Type B pancreatic cell (in vitro differentiated cells): ENCODE measurements at regions not wholly inside any gene's neighbourhood (a gene's known extent, or its start where the extent isn't known, plus 50 kb on each side); places are given as distances from the start of the nearest gene placed in this dataset.
A peak's percentile ranks its signal among the peaks of the same experiment; 100 is the strongest.

Experiments used
- DNase-seq: peaks from one replicate; pipeline ENCODE4 v3.0.0; 2021; ENCODE audit warnings: mixed read lengths; ENCODE audit not compliant: unreplicated experiment; ENCODE audit errors: extremely low spot score
- H3K27ac Mint-ChIP-seq: 2 replicates; pipeline ENCODE4 v1.8.0; 2021; ENCODE audit warnings: mild to moderate bottlenecking, mixed read lengths
- H3K27me3 Mint-ChIP-seq: 2 replicates; pipeline ENCODE4 v1.8.0; 2021; ENCODE audit warnings: mixed read lengths
- H3K36me3 Mint-ChIP-seq: 2 replicates; pipeline ENCODE4 v1.8.0; 2021; ENCODE audit warnings: mixed read lengths
- H3K4me1 Mint-ChIP-seq: one replicate; pipeline ENCODE4 v1.8.0; 2021; ENCODE audit warnings: mixed read lengths; ENCODE audit not compliant: unreplicated experiment
- H3K4me3 Mint-ChIP-seq: 2 replicates; pipeline ENCODE4 v1.8.0; 2021; ENCODE audit warnings: mild to moderate bottlenecking, mixed read lengths
- H3K9me3 Mint-ChIP-seq: 2 replicates; pipeline ENCODE4 v1.8.0; 2021; ENCODE audit warnings: mixed read lengths
- TF ChIP-seq, protein P1 (sequence below): fragments of 200-600 bp; sonication (generic); conservative IDR thresholded peaks from 2 replicates; pipeline ENCODE4 v1.5.0; 2021; ENCODE audit warnings: antibody characterized with exemption, mild to moderate bottlenecking

DNA sequence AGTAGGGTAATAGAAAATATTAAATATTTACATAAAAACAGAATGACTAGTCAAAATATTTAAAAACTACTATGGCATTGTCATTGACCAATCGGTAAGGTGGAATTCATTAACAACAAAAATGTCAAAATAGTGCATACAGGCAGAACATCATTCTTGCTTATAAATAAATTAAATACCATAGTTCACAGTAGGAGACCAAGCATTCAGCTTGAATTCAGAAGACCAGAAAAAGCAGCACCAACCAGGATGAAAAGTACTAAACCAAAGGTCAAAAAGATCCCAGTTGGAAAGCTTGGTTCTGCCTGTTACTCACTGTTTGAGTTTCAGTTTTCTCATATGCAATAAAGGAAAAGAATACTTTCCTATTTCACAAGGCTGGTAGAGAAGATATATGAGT lies 244.3 kb downstream of the OSR1 start:
- no peaks in the 10 kb centered on the region for H3K9me3 Mint-ChIP-seq
- no peaks in the 10 kb centered on the region for H3K27me3 Mint-ChIP-seq
- no peak overlapping the region for H3K27ac Mint-ChIP-seq
- TF ChIP-seq, protein P1, sequence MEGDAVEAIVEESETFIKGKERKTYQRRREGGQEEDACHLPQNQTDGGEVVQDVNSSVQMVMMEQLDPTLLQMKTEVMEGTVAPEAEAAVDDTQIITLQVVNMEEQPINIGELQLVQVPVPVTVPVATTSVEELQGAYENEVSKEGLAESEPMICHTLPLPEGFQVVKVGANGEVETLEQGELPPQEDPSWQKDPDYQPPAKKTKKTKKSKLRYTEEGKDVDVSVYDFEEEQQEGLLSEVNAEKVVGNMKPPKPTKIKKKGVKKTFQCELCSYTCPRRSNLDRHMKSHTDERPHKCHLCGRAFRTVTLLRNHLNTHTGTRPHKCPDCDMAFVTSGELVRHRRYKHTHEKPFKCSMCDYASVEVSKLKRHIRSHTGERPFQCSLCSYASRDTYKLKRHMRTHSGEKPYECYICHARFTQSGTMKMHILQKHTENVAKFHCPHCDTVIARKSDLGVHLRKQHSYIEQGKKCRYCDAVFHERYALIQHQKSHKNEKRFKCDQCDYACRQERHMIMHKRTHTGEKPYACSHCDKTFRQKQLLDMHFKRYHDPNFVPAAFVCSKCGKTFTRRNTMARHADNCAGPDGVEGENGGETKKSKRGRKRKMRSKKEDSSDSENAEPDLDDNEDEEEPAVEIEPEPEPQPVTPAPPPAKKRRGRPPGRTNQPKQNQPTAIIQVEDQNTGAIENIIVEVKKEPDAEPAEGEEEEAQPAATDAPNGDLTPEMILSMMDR = no peak
- H3K36me3 Mint-ChIP-seq = no peaks in the 10 kb centered on the region
- no peak for DNase-seq
- H3K4me1 Mint-ChIP-seq = no peaks in the 10 kb centered on the region
- no peak overlapping the region for H3K4me3 Mint-ChIP-seq

DNA sequence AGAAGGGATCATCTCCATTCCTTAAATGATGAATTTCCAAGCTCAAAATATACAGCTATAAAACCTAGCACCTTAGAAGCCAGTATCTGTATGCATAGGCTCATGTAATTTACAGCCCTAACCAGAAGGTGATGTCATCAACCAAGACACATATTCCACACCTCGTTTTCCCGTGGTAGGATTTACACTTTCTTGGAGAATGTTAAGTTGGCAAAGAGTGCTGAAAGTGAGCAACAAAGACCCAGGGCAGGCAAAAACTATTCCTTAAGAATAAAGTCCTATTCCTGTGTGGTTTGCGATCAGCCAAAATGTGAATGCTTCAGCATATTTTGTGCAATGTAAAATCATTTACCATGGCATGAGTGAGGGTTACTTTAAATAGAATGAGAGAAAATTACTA lies 247.1 kb downstream of the OSR1 start:
- Mint-ChIP-seq H3K36me3 (no peaks in the 10 kb centered on the region), H3K9me3 (no peaks in the 10 kb centered on the region)

DNA sequence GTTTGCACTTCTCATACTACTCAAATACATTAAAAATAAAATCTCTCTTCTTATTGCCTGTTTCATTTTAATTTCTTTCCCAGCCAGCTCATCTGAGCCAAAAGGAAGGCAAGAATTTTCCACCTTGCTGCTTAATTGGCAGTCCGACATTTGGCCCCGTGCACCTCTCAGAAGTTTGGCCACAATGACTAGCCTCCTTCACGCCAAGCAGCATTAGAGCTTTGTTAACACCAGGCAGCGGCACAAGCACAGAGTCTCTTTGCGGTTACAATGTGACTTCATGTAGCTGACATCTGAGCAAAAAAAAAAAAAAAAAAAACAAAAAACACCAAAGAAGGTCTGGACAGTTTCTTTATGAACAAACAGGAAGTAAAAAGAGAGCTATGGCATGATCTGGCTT lies 248.9 kb downstream of the OSR1 start:
- H3K27me3 Mint-ChIP-seq = no peaks in the 10 kb centered on the region
- no peaks in the 10 kb centered on the region for H3K36me3 Mint-ChIP-seq
- TF ChIP-seq, protein P1 = no peak
- DNase-seq = no peak
- no peak overlapping the region for H3K4me3 Mint-ChIP-seq
- no peak overlapping the region for H3K27ac Mint-ChIP-seq
- no peaks in the 10 kb centered on the region for H3K9me3 Mint-ChIP-seq
- H3K4me1 Mint-ChIP-seq = peaks cover 2% of the 10 kb centered on the region

More for the DNA sequence above, 247.1 kb downstream of the OSR1 start:
- Mint-ChIP-seq H3K4me1 (no peaks in the 10 kb centered on the region), H3K27me3 (no peaks in the 10 kb centered on the region), H3K27ac (no peak overlapping the region), H3K4me3 (no peak overlapping the region)
- no peak for DNase-seq
- TF ChIP-seq, protein P1 = no peak

DNA sequence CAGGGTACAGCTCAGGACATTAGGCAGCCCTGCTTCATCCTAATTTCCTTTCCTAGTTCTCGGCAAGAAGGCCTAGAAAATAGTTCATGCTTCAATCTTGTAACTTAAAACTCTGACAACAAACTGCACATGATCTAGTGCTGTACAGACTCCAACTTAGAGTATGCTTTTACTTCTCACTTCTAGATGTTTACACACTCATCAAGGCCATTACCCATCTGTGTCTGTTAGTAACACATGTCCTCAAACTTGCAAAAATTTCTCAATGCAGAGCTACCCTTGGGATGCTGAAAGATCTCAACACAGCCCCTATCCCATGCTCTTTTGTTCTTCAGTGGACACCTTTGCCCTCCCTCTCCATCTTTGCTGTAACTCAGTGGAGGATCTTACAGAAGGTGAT lies 252.0 kb downstream of the OSR1 start:
- H3K4me1 Mint-ChIP-seq = peaks cover 5% of the 10 kb centered on the region
- H3K27me3 Mint-ChIP-seq = no peaks in the 10 kb centered on the region
- no peak overlapping the region for H3K27ac Mint-ChIP-seq
- H3K9me3 Mint-ChIP-seq = no peaks in the 10 kb centered on the region
- H3K4me3 Mint-ChIP-seq = no peak overlapping the region
- TF ChIP-seq, protein P1 = no peak
- H3K36me3 Mint-ChIP-seq = no peaks in the 10 kb centered on the region
- no peak for DNase-seq

DNA sequence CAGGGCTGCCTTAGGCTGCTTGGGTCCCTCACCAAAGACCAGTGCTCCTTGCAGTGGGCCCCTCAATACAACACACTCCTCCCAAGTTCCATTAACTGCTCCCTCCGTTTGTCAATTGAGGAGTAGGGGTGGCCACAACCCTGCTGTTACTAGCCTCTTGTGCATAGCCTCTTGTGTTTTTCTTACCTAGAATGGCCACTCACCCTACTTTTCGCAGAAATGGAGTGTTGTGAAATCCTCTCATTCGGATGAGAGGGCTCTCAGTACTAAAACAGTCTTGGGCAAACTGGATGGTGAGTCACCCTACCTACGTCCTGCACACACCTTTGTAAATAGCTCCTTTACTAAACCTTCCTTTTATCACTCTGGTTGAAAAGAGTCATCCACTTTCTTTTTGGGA lies 253.9 kb downstream of the OSR1 start:
- H3K4me3 Mint-ChIP-seq = no peak overlapping the region
- peak overlapping the region; percentile 50 for H3K27ac Mint-ChIP-seq
- no peaks in the 10 kb centered on the region for H3K27me3 Mint-ChIP-seq
- TF ChIP-seq, protein P1 = no peak
- peaks cover 5% of the 10 kb centered on the region for H3K4me1 Mint-ChIP-seq
- H3K9me3 Mint-ChIP-seq = no peaks in the 10 kb centered on the region
- no peaks in the 10 kb centered on the region for H3K36me3 Mint-ChIP-seq
- no peak for DNase-seq
